ENCODE measurements at regions not wholly inside any gene's neighbourhood (a gene's known extent, or its start where the extent isn't known, plus 50 kb on each side); places are given as distances from the start of the nearest gene placed in this dataset.
A peak's percentile ranks its signal among the peaks of the same experiment; 100 is the strongest.

DNA sequence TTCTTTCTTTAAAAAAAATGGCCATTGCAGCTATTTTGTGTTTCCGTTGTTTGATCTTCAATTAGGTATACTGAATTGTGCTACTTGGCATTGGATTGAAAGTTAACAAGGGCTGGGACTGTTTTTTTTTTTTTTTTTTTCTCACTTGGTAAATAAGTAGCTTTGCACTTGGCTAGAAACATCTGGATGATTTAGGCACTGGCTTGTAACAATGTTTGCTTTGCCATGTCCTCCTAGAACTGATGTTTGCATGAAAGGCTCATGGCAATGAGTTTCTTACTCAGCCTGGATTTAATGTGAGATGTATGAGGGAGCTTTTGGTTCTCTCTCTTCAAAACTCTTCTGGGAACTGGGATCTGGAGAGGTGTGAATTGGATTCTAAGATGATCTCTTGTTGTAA is 414.1 kb downstream of the CDH26 start:
- no peak overlapping the region for H3K4me3 ChIP-seq (ENCODE audit: control insufficient read depth in 1 of 7, extremely low read depth in 1 of 7, insufficient read depth in 4 of 7, low read depth in 2 of 7, low read length in 6 of 7)
- peaks cover 0 to 7% (median 3%) of the 10 kb centered on the region in 4 experiments for H3K4me1 ChIP-seq (ENCODE audit: control extremely low read depth in 1 of 4, control insufficient read depth in 4 of 4, insufficient read depth in 4 of 4, low read length in 3 of 4)
- H3K9me3 ChIP-seq (ENCODE audit: control extremely low read depth in 1 of 5, control insufficient read depth in 4 of 5, insufficient read depth in 2 of 5, low read depth in 1 of 5, low read length in 4 of 5): peaks cover 0 to 2% (median 0%) of the 10 kb centered on the region in 5 experiments
- no peaks in the 10 kb centered on the region for H3K36me3 ChIP-seq (ENCODE audit: control insufficient read depth in 4 of 4, insufficient read depth in 4 of 4, low read length in 3 of 4)
- H3K27ac ChIP-seq (ENCODE audit: insufficient read depth in 1 of 2, low read depth in 1 of 2, low read length in 2 of 2, poor library complexity in 1 of 2, severe bottlenecking in 2 of 2): no peak overlapping the region
- ChIA-PET CTCF (no interaction called here), POLR2A (no interaction called here)
- no CpG with 5 or more reads among the region's 1 CpG for WGBS (ENCODE audit: insufficient coverage)
- no peak for DNase-seq
- H3K27me3 ChIP-seq (replicated peaks in 2 of 5; ENCODE audit: control insufficient read depth in 4 of 5, insufficient read depth in 5 of 5, low read length in 4 of 5): peaks cover 0 to 24% (median 5%) of the 10 kb centered on the region in 5 experiments

DNA sequence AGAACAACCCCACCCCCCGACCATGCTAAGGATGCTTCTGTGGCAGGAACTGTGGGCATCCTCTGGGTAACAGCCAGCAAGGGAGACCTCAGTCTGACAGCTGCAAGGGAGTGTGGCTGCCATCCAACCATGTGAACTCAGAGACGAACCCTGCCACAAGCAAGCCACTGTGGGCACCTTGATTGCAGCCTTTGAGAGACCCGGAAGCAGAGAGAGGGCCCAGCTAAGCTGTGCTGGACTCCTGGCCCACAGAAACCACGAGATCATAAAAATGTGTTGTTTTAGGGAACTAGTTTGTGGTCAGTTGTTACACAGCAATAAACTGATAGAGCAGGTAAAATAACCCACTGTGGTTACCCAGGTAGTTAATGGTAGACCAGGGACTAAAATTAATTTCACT is 414.6 kb downstream of the CDH26 start:
- no peak overlapping the region for H3K27ac ChIP-seq (ENCODE audit: insufficient read depth in 1 of 2, low read depth in 1 of 2, low read length in 2 of 2, poor library complexity in 1 of 2, severe bottlenecking in 2 of 2)
- CTCF ChIA-PET: no interaction called here
- H3K4me1 ChIP-seq (ENCODE audit: control extremely low read depth in 1 of 4, control insufficient read depth in 4 of 4, insufficient read depth in 4 of 4, low read length in 3 of 4): peaks cover 0 to 7% (median 3%) of the 10 kb centered on the region in 4 experiments
- POLR2A ChIA-PET: no interaction called here
- H3K9me3 ChIP-seq (ENCODE audit: control extremely low read depth in 1 of 5, control insufficient read depth in 4 of 5, insufficient read depth in 2 of 5, low read depth in 1 of 5, low read length in 4 of 5): peaks cover 0 to 2% (median 0%) of the 10 kb centered on the region in 5 experiments
- 6% methylated on average over 2 of the region's 4 CpGs for WGBS (ENCODE audit: insufficient coverage)
- DNase-seq: peak; percentile 5 to 75 (median 66)
- H3K4me3 ChIP-seq (ENCODE audit: control insufficient read depth in 1 of 7, extremely low read depth in 1 of 7, insufficient read depth in 4 of 7, low read depth in 2 of 7, low read length in 6 of 7): no peak overlapping the region
- H3K36me3 ChIP-seq (ENCODE audit: control insufficient read depth in 4 of 4, insufficient read depth in 4 of 4, low read length in 3 of 4): no peaks in the 10 kb centered on the region
- H3K27me3 ChIP-seq (replicated peaks in 2 of 5; ENCODE audit: control insufficient read depth in 4 of 5, insufficient read depth in 5 of 5, low read length in 4 of 5): peaks cover 0 to 29% (median 5%) of the 10 kb centered on the region in 5 experiments

DNA sequence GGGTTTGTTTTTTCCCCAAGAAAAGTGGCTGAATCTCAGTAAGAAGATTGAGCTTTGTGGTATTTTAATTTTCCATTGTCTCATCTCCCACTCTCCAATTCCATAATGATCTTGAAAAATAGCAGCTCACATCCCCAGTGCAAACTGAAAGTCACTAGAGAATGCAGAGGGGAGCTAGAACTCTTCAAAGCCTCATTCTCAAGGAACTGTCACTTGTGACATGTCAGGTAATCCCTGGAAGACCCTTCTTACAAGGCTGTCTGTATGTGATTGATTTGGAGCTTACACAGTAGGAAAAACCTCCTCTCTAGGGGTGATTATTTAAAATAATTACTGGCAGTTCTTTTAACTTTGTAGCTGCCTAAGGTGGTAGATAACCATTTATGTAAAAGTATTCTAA is 420.4 kb downstream of the CDH26 start:
- Histone ChIP-seq H3K27me3 (replicated peaks in 2 of 5; ENCODE audit: control insufficient read depth in 4 of 5, insufficient read depth in 5 of 5, low read length in 4 of 5) (peaks cover 0 to 29% (median 10%) of the 10 kb centered on the region in 5 experiments), H3K36me3 (ENCODE audit: control insufficient read depth in 4 of 4, insufficient read depth in 4 of 4, low read length in 3 of 4) (no peaks in the 10 kb centered on the region), H3K4me3 (ENCODE audit: control insufficient read depth in 1 of 7, extremely low read depth in 1 of 7, insufficient read depth in 4 of 7, low read depth in 2 of 7, low read length in 6 of 7) (no peak overlapping the region), H3K4me1 (ENCODE audit: control extremely low read depth in 1 of 4, control insufficient read depth in 4 of 4, insufficient read depth in 4 of 4, low read length in 3 of 4) (no peaks in the 10 kb centered on the region), H3K9me3 (ENCODE audit: control extremely low read depth in 1 of 5, control insufficient read depth in 4 of 5, insufficient read depth in 2 of 5, low read depth in 1 of 5, low read length in 4 of 5) (no peaks in the 10 kb centered on the region), H3K27ac (ENCODE audit: insufficient read depth in 1 of 2, low read depth in 1 of 2, low read length in 2 of 2, poor library complexity in 1 of 2, severe bottlenecking in 2 of 2) (no peak overlapping the region)
- ChIA-PET POLR2A (no interaction called here), CTCF (no interaction called here)
- DNase-seq: no peak

DNA sequence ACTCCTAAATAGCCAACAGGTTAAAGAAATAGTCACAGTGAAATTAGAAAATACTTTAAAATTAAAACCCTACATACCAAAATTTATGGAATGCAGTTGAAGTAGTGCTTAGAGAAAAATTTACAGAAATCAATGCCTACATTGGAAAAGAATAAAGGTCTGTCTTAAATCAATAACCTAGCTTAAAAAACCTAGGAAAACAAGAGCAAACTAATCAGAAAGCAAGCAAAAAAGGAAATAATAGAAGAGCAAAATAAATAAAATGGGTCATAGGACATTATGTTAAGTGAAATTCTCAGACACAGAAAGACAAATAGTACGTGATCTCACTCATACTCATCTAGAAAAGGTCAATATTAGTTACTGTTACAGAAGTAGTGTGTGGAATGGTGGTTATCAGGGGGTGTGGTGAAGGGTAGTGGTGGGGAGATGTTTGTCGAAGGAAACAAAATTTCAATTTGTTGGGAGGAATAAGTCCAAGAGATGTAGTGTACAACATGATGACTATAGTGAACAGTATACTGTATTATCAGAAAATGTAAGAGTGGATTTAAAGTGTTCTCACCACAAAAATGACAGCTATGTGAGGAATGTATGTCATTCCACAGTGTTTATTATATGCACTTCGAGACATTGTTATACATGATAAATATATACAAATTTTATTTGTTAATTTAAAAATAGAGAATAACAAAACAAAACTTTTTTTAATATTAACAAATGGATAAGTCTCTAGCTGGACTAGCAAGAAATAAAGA is 423.6 kb downstream of the CDH26 start:
- H3K27ac ChIP-seq (ENCODE audit: insufficient read depth in 1 of 2, low read depth in 1 of 2, low read length in 2 of 2, poor library complexity in 1 of 2, severe bottlenecking in 2 of 2): no peak overlapping the region
- POLR2A ChIA-PET: no interaction called here
- no peaks in the 10 kb centered on the region for H3K36me3 ChIP-seq (ENCODE audit: control insufficient read depth in 4 of 4, insufficient read depth in 4 of 4, low read length in 3 of 4)
- peaks cover 0 to 3% (median 0%) of the 10 kb centered on the region in 5 experiments for H3K9me3 ChIP-seq (ENCODE audit: control extremely low read depth in 1 of 5, control insufficient read depth in 4 of 5, insufficient read depth in 2 of 5, low read depth in 1 of 5, low read length in 4 of 5)
- peaks cover 0 to 13% (median 8%) of the 10 kb centered on the region in 5 experiments for H3K27me3 ChIP-seq (replicated peaks in 2 of 5; ENCODE audit: control insufficient read depth in 4 of 5, insufficient read depth in 5 of 5, low read length in 4 of 5)
- no peak for DNase-seq
- H3K4me3 ChIP-seq (ENCODE audit: control insufficient read depth in 1 of 7, extremely low read depth in 1 of 7, insufficient read depth in 4 of 7, low read depth in 2 of 7, low read length in 6 of 7): no peak overlapping the region
- no peaks in the 10 kb centered on the region for H3K4me1 ChIP-seq (ENCODE audit: control extremely low read depth in 1 of 4, control insufficient read depth in 4 of 4, insufficient read depth in 4 of 4, low read length in 3 of 4)
- CTCF ChIA-PET: no interaction called here
- WGBS (ENCODE audit: insufficient coverage): no CpG with 5 or more reads among the region's 3 CpGs

DNA sequence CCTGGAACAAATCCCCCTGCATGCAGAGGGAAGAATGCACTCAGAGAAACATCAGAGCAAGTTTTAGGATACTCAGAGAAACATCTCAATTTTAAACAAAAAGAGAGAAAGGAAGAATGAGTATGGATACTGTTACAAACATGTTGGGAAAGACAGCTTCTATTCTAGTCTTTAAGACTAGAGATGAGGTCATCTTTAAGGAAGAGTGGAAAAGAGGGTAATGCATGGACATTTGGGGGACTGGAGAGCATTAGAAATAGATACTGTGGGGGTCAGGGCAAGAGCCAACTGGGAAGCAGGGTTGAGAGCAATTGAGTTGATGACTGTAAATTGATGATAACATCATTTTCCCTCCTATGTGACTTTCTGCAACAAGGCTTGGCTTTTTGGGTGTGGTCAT is 431.2 kb downstream of the CDH26 start:
- H3K4me1 ChIP-seq (ENCODE audit: control extremely low read depth in 1 of 4, control insufficient read depth in 4 of 4, insufficient read depth in 4 of 4, low read length in 3 of 4): no peaks in the 10 kb centered on the region
- ChIA-PET CTCF (no interaction called here), POLR2A (no interaction called here)
- no peak overlapping the region for H3K4me3 ChIP-seq (ENCODE audit: control insufficient read depth in 1 of 7, extremely low read depth in 1 of 7, insufficient read depth in 4 of 7, low read depth in 2 of 7, low read length in 6 of 7)
- peaks cover 0 to 3% (median 0%) of the 10 kb centered on the region in 5 experiments for H3K9me3 ChIP-seq (ENCODE audit: control extremely low read depth in 1 of 5, control insufficient read depth in 4 of 5, insufficient read depth in 2 of 5, low read depth in 1 of 5, low read length in 4 of 5)
- no peak for DNase-seq
- no peak overlapping the region for H3K27ac ChIP-seq (ENCODE audit: insufficient read depth in 1 of 2, low read depth in 1 of 2, low read length in 2 of 2, poor library complexity in 1 of 2, severe bottlenecking in 2 of 2)
- no peaks in the 10 kb centered on the region for H3K36me3 ChIP-seq (ENCODE audit: control insufficient read depth in 4 of 4, insufficient read depth in 4 of 4, low read length in 3 of 4)
- peaks cover 0 to 23% (median 3%) of the 10 kb centered on the region in 5 experiments for H3K27me3 ChIP-seq (replicated peaks in 2 of 5; ENCODE audit: control insufficient read depth in 4 of 5, insufficient read depth in 5 of 5, low read length in 4 of 5)

DNA sequence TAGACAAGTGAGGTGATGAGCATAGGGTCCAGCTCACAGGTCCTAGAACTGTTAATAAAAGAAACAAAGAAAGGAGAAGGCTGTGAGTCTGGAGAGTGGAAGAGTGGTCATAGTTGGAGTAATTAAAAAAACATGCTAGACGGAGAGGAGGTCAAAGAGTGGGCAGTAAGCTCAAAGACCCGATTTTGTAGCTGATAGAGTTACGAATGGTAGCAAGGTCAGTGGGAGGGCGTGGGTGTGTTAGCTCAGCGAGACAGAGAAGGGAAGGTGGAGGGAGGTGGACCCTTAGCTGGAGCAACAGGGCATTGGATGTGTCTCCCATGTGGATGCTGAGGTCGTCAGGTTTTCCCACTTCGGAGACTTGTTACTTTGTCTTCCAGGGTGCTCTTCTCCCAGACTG is 431.7 kb downstream of the CDH26 start:
- Histone ChIP-seq H3K4me3 (ENCODE audit: control insufficient read depth in 1 of 7, extremely low read depth in 1 of 7, insufficient read depth in 4 of 7, low read depth in 2 of 7, low read length in 6 of 7) (no peak overlapping the region), H3K4me1 (ENCODE audit: control extremely low read depth in 1 of 4, control insufficient read depth in 4 of 4, insufficient read depth in 4 of 4, low read length in 3 of 4) (no peaks in the 10 kb centered on the region), H3K27me3 (replicated peaks in 2 of 5; ENCODE audit: control insufficient read depth in 4 of 5, insufficient read depth in 5 of 5, low read length in 4 of 5) (peaks cover 0 to 23% (median 6%) of the 10 kb centered on the region in 5 experiments), H3K27ac (ENCODE audit: insufficient read depth in 1 of 2, low read depth in 1 of 2, low read length in 2 of 2, poor library complexity in 1 of 2, severe bottlenecking in 2 of 2) (no peak overlapping the region), H3K9me3 (ENCODE audit: control extremely low read depth in 1 of 5, control insufficient read depth in 4 of 5, insufficient read depth in 2 of 5, low read depth in 1 of 5, low read length in 4 of 5) (peaks cover 0 to 1% (median 0%) of the 10 kb centered on the region in 5 experiments), H3K36me3 (ENCODE audit: control insufficient read depth in 4 of 4, insufficient read depth in 4 of 4, low read length in 3 of 4) (no peaks in the 10 kb centered on the region)
- no peak for DNase-seq
- ChIA-PET CTCF (no interaction called here), POLR2A (no interaction called here)
- 92% methylated on average over 7 of the region's 7 CpGs for WGBS (ENCODE audit: insufficient coverage)

DNA sequence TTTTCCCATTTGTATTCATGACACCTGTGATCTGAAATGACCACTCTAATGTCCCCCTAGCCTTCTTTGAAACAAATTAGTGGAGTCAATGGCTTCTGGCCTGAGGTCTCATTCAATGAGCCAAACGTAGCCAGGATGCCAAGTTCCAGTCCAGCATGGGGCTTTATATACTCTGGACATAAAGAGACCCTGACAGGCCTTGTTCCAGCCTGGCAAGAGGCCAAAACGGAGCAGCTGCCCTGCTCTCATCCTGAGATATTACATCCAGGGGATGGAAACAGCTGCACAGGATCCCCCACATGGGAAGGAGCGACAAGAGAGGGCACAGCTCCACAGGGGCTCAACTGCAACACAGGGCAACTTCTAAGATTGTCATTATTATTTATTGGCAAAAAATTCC is 437.8 kb downstream of the CDH26 start:
- Histone ChIP-seq H3K27me3 (replicated peaks in 2 of 5; ENCODE audit: control insufficient read depth in 4 of 5, insufficient read depth in 5 of 5, low read length in 4 of 5) (peaks cover 0 to 22% (median 2%) of the 10 kb centered on the region in 5 experiments), H3K27ac (ENCODE audit: insufficient read depth in 1 of 2, low read depth in 1 of 2, low read length in 2 of 2, poor library complexity in 1 of 2, severe bottlenecking in 2 of 2) (no peak overlapping the region), H3K36me3 (ENCODE audit: control insufficient read depth in 4 of 4, insufficient read depth in 4 of 4, low read length in 3 of 4) (no peaks in the 10 kb centered on the region), H3K4me3 (ENCODE audit: control insufficient read depth in 1 of 7, extremely low read depth in 1 of 7, insufficient read depth in 4 of 7, low read depth in 2 of 7, low read length in 6 of 7) (no peak overlapping the region), H3K9me3 (ENCODE audit: control extremely low read depth in 1 of 5, control insufficient read depth in 4 of 5, insufficient read depth in 2 of 5, low read depth in 1 of 5, low read length in 4 of 5) (peaks cover 0 to 9% (median 2%) of the 10 kb centered on the region in 5 experiments), H3K4me1 (ENCODE audit: control extremely low read depth in 1 of 4, control insufficient read depth in 4 of 4, insufficient read depth in 4 of 4, low read length in 3 of 4) (no peaks in the 10 kb centered on the region)
- POLR2A ChIA-PET: no interaction called here
- CTCF ChIA-PET: no interaction called here
- DNase-seq: no peak
- 78% methylated on average over 2 of the region's 3 CpGs for WGBS (ENCODE audit: insufficient coverage)

Measured in common myeloid progenitor, CD34-positive (primary cell).